ENCODE measurements at regions not wholly inside any gene's neighbourhood (a gene's known extent, or its start where the extent isn't known, plus 50 kb on each side); places are given as distances from the start of the nearest gene placed in this dataset.

DNA sequence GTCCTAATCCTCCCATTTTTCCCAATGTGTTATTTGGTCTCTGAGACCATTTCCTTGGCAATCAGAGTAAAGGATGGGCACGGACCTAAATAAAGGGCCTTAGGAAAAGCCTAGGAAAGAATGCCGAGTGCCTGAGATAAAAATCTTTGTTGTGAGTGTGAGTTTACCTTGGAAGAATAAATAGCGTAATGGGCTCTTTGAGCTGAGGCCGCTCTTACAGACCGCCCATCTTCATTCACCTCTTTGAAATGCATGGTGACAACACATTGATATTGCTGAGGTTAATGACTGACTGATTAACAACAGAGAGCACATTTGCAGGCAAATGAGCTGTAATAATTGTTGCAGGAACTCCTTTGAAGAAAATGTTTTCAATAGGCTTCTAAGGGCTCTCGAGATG lies 1967.1 kb upstream of the WWC1 start:
- H3K9me3 ChIP-seq (ENCODE audit: control insufficient read depth, low read depth, low read length) = peaks cover 2% of the 10 kb centered on the region
- no peak for DNase-seq (ENCODE audit: low read depth, low spot score)
- no peaks in the 10 kb centered on the region for H4K20me1 ChIP-seq (ENCODE audit: control insufficient read depth, extremely low read depth, insufficient read depth, low read length)
- H3K27me3 ChIP-seq (ENCODE audit: control insufficient read depth, extremely low read depth, insufficient read depth, low read length) = no peaks in the 10 kb centered on the region
- no peak overlapping the region for H3K4me2 ChIP-seq (ENCODE audit: control insufficient read depth, extremely low read depth, insufficient read depth, low read depth, low read length)
- no peaks in the 10 kb centered on the region for H3K36me3 ChIP-seq (ENCODE audit: control insufficient read depth in 2 of 2, extremely low read depth in 1 of 2, insufficient read depth in 2 of 2, low read length in 2 of 2)
- no peak overlapping the region for H3K27ac ChIP-seq (ENCODE audit: control insufficient read depth, insufficient read depth, low read length)
- TF ChIP-seq EZH2 (IDR thresholded peaks at IDR 0.05; ENCODE audit: low read length) = no peak
- dilution Hi-C loops (cut with MboI; ENCODE audit: extremely low pct_ligation_motif_present, low sequenced_read_pairs) = no loop called here
- FAIRE-seq = no peak
- H3K79me2 ChIP-seq (ENCODE audit: control insufficient read depth, insufficient read depth, low read length) = no peaks in the 10 kb centered on the region
- H3K4me1 ChIP-seq (ENCODE audit: control insufficient read depth, extremely low read depth, insufficient read depth, low read length) = no peaks in the 10 kb centered on the region
- H3K4me3 ChIP-seq (ENCODE audit: control insufficient read depth in 2 of 3, extremely low read depth in 1 of 3, insufficient read depth in 2 of 3, low read depth in 1 of 3, low read length in 3 of 3) = no peak overlapping the region
- no peak overlapping the region for H2AFZ ChIP-seq (ENCODE audit: control insufficient read depth, low read length)
- no peak overlapping the region for H3K9ac ChIP-seq (ENCODE audit: control insufficient read depth, extremely low read depth, insufficient read depth, low read length)
- H3K9me1 ChIP-seq (ENCODE audit: control insufficient read depth, extremely low read depth, insufficient read depth, low read length) = no peaks in the 10 kb centered on the region

DNA sequence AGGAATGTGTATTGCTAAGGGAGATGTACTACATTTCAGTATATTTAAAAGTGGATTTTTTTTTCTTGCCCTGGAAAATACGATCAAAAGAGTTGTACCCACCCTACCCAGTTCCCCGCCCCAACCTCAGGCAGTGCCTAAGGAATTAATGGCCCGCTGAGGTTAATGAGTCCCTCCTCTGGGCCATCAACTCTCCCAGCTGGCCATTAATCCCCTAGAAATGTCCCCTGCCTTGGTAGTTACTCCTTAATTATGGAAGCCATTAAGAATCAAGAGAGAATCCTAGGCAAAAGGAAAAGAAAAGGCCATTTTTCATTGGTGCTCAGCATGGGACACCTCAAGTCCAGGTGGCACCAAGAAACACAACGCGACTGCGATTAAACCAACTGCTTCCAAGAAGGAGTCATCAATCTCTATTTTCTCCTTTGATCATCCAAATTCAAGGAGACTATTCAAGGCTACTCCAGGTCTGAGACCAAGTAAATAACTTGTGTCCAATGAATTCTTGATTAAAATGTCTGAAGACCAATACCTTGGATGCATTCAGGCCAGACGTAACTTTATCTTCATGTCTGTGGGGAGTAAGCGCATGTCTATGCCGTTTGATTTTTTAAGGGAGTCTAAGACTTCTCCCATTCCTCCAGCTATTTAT lies 1962.2 kb upstream of the WWC1 start:
- FAIRE-seq = no peak

More for the DNA sequence above, 1962.2 kb upstream of the WWC1 start:
- dilution Hi-C loops (cut with MboI; ENCODE audit: extremely low pct_ligation_motif_present, low sequenced_read_pairs) = no loop called here
- no peaks in the 10 kb centered on the region for H3K9me3 ChIP-seq (ENCODE audit: control insufficient read depth, low read depth, low read length)
- no peaks in the 10 kb centered on the region for H4K20me1 ChIP-seq (ENCODE audit: control insufficient read depth, extremely low read depth, insufficient read depth, low read length)
- H3K79me2 ChIP-seq (ENCODE audit: control insufficient read depth, insufficient read depth, low read length) = no peaks in the 10 kb centered on the region
- TF ChIP-seq, protein P1, sequence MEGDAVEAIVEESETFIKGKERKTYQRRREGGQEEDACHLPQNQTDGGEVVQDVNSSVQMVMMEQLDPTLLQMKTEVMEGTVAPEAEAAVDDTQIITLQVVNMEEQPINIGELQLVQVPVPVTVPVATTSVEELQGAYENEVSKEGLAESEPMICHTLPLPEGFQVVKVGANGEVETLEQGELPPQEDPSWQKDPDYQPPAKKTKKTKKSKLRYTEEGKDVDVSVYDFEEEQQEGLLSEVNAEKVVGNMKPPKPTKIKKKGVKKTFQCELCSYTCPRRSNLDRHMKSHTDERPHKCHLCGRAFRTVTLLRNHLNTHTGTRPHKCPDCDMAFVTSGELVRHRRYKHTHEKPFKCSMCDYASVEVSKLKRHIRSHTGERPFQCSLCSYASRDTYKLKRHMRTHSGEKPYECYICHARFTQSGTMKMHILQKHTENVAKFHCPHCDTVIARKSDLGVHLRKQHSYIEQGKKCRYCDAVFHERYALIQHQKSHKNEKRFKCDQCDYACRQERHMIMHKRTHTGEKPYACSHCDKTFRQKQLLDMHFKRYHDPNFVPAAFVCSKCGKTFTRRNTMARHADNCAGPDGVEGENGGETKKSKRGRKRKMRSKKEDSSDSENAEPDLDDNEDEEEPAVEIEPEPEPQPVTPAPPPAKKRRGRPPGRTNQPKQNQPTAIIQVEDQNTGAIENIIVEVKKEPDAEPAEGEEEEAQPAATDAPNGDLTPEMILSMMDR (optimal IDR thresholded peaks at IDR 0.05 in 1 of 3, IDR thresholded peaks at IDR 0.05 in 1 of 3, conservative IDR thresholded peaks at IDR 0.05 in 1 of 3; ENCODE audit: extremely low read depth in 1 of 3, insufficient read depth in 2 of 3, low read length in 3 of 3) = no peak
- no peak for TF ChIP-seq EZH2 (IDR thresholded peaks at IDR 0.05; ENCODE audit: low read length)
- H3K4me2 ChIP-seq (ENCODE audit: control insufficient read depth, extremely low read depth, insufficient read depth, low read depth, low read length) = no peak overlapping the region
- H3K9ac ChIP-seq (ENCODE audit: control insufficient read depth, extremely low read depth, insufficient read depth, low read length) = no peak overlapping the region
- H3K4me3 ChIP-seq (ENCODE audit: control insufficient read depth in 2 of 3, extremely low read depth in 1 of 3, insufficient read depth in 2 of 3, low read depth in 1 of 3, low read length in 3 of 3) = no peak overlapping the region
- no peak overlapping the region for H2AFZ ChIP-seq (ENCODE audit: control insufficient read depth, low read length)
- no peak for DNase-seq (ENCODE audit: low read depth, low spot score)
- H3K27ac ChIP-seq (ENCODE audit: control insufficient read depth, insufficient read depth, low read length) = no peak overlapping the region
- H3K4me1 ChIP-seq (ENCODE audit: control insufficient read depth, extremely low read depth, insufficient read depth, low read length) = no peaks in the 10 kb centered on the region
- H3K36me3 ChIP-seq (ENCODE audit: control insufficient read depth in 2 of 2, extremely low read depth in 1 of 2, insufficient read depth in 2 of 2, low read length in 2 of 2) = no peaks in the 10 kb centered on the region
- H3K9me1 ChIP-seq (ENCODE audit: control insufficient read depth, extremely low read depth, insufficient read depth, low read length) = no peaks in the 10 kb centered on the region
- no peaks in the 10 kb centered on the region for H3K27me3 ChIP-seq (ENCODE audit: control insufficient read depth, extremely low read depth, insufficient read depth, low read length)

Measured in keratinocyte (primary cell).